Adipocyte (in vitro differentiated cells): ENCODE measurements at regions not wholly inside any gene's neighbourhood (a gene's known extent, or its start where the extent isn't known, plus 50 kb on each side); places are given as distances from the start of the nearest gene placed in this dataset.
"Not testable (repeated sequence)": the region's sequence is repeated elsewhere in the genome, so short reads cannot be mapped to it uniquely, and the experiment has no call there.

ENCODE experiments used
- DNase-seq: peaks from one replicate; pipeline ENCODE4 v3.0.0-alpha.2; 2015; ENCODE audit warnings: low read depth
- H3K27me3 ChIP-seq: replicated peaks from 2 replicates; pipeline ENCODE4 v1.7.0; 2013; ENCODE audit warnings: mild to moderate bottlenecking, low read length, moderate library complexity; ENCODE audit not compliant: control insufficient read depth, insufficient read depth
- H3K36me3 ChIP-seq: 2 replicates; pipeline ENCODE4 v1.7.0; 2013; ENCODE audit warnings: low read length, mild to moderate bottlenecking, moderate library complexity; ENCODE audit not compliant: control insufficient read depth, insufficient read depth, severe bottlenecking
- H3K4me1 ChIP-seq: 2 replicates; pipeline ENCODE4 v1.7.0; 2013; ENCODE audit warnings: mild to moderate bottlenecking, low read length, moderate library complexity; ENCODE audit not compliant: control insufficient read depth, insufficient read depth
- H3K4me3 ChIP-seq: 2 replicates; pipeline ENCODE4 v1.7.0; 2013; ENCODE audit warnings: mild to moderate bottlenecking, low read length, moderate library complexity
- H3K9ac ChIP-seq: 2 replicates; pipeline ENCODE4 v1.7.0; 2013; ENCODE audit warnings: mild to moderate bottlenecking, low read length, moderate library complexity
- H3K9me3 ChIP-seq: 2 replicates; pipeline ENCODE4 v1.7.0; 2013; ENCODE audit warnings: mild to moderate bottlenecking, low read length, moderate library complexity; ENCODE audit not compliant: control insufficient read depth

DNA sequence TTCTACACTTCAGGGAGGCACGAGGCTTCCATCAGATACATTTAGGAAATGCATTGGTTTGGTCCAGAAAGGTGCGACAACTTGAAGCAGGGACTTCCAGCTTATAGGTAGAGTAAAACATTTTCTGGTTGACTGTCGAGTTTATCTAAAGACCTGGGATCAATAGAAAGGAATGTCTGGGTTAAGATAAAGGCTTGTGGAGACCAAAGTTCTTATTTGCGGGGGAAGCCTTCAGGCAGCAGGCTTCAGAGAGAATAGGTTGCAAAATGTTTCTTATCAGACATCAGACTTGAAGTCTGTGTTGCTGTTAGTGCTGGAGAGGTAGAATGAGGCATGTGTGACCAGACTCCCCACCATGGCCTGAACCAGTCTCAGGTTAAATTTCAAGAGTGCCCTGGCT, 190.3 kb downstream of the TRIML1 start:
- DNase-seq = no peak

DNA sequence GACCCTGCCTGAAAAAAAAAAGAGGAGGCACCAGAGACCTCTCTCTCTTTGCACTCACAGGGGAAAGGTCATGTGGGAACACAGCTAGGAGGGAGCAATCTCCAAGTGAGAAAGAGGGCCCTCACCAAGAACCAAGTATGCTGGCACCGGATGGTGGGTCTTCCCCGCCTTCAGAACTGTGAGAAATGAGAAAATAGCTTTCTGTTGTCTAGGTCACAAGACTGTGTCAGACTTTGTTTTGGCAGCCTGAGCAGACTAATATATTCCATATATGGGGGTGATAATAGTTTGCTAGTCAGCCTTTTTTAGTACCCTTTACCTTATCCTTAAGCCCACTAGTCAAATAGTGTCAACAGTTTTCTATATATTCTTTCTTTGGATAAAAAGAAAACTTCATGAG, 193.0 kb downstream of the TRIML1 start:
- H3K4me1 ChIP-seq = peaks cover 4% of the 10 kb centered on the region
- H3K9ac ChIP-seq = no peak overlapping the region
- peak; percentile 8 for DNase-seq
- H3K36me3 ChIP-seq = no peaks in the 10 kb centered on the region
- no peaks in the 10 kb centered on the region for H3K27me3 ChIP-seq
- H3K9me3 ChIP-seq = no peaks in the 10 kb centered on the region
- H3K4me3 ChIP-seq = no peak overlapping the region

More for the DNA sequence above, 190.3 kb downstream of the TRIML1 start:
- no peaks in the 10 kb centered on the region for H3K9me3 ChIP-seq
- H3K4me1 ChIP-seq = peaks cover 4% of the 10 kb centered on the region
- no peaks in the 10 kb centered on the region for H3K36me3 ChIP-seq
- H3K4me3 ChIP-seq = no peak overlapping the region
- H3K9ac ChIP-seq = no peak overlapping the region
- H3K27me3 ChIP-seq = no peaks in the 10 kb centered on the region

DNA sequence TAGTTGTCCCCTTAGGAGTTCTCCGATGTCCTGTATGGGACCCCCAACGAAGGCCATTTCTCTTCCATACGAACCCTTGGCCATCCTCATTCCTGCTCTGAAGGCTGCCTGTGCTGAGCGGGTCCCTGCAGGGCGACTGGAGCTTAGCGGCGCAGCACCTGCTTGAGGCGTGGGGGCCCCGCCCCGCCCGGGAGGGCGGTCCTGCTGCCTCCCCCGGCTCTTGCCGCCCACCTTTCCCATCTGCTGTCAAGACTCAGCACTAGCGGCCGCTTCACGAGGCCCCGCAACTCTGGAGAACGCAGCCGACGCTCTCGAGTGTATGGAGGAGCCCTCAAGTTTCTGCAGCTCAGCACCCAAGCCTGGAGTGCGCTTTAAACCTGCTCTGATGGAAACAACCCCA, 197.7 kb downstream of the TRIML1 start:
- H3K9me3 ChIP-seq = no peaks in the 10 kb centered on the region
- H3K36me3 ChIP-seq = no peaks in the 10 kb centered on the region
- H3K27me3 ChIP-seq = no peaks in the 10 kb centered on the region
- no peak for DNase-seq
- H3K4me3 ChIP-seq = no peak overlapping the region
- no peak overlapping the region for H3K9ac ChIP-seq
- H3K4me1 ChIP-seq = peaks cover 4% of the 10 kb centered on the region

DNA sequence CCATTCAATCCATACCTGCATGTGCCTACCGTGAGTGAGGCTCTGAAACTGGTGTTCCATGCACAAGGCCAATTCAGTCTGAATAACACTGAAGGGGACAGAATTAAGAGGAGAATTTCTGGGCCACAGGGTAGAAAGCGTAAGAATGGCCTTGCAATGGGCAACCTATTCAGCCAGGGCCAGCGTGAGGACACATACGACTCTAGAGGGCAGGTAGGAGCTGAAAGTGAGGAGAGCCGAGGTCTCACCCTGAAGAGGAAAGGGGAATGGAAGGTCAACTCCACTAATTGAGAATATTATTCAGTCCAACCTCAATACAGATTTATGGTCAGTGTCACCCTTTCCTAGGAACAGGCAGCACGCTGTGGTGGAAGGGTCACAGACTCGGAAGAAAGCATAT, 202.2 kb downstream of the TRIML1 start:
- DNase-seq = no peak
- no peak overlapping the region for H3K4me3 ChIP-seq
- no peaks in the 10 kb centered on the region for H3K4me1 ChIP-seq
- H3K27me3 ChIP-seq = no peaks in the 10 kb centered on the region
- no peak overlapping the region for H3K9ac ChIP-seq
- no peaks in the 10 kb centered on the region for H3K36me3 ChIP-seq
- H3K9me3 ChIP-seq = no peaks in the 10 kb centered on the region

DNA sequence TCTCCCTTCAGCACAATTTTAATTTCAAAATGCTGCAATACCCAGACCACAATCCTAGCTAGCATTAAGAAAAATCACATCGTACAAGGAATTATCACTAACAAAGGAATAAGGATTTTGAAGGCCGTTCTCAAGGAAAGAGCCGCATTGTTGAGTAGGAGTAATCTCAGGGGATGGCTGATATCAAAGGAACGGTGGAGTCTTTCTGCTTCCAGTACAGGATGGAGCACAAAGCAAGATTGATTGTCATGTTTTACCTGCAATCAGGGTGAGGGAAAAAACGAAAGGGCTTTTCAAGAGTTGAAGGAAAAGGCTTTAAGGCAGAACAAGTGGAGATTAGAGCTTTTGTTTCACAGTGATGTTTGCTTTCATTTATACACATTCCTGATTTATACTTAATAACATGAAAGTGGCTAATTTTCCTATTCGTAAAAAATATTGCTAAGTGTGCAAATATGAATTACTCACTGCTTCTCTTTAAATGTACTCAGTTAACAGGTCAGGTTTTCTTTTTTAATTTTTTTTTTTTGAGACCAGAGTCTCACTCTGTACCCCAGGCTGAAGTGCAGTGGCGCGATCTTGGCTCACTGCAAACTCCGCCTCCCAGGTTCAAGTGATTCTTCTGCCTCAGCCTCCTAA, 207.0 kb downstream of the TRIML1 start:
- Histone ChIP-seq H3K4me3 (no peak overlapping the region), H3K9ac (no peak overlapping the region), H3K9me3 (no peaks in the 10 kb centered on the region), H3K27me3 (no peaks in the 10 kb centered on the region), H3K36me3 (no peaks in the 10 kb centered on the region), H3K4me1 (no peaks in the 10 kb centered on the region)
- no peak for DNase-seq

DNA sequence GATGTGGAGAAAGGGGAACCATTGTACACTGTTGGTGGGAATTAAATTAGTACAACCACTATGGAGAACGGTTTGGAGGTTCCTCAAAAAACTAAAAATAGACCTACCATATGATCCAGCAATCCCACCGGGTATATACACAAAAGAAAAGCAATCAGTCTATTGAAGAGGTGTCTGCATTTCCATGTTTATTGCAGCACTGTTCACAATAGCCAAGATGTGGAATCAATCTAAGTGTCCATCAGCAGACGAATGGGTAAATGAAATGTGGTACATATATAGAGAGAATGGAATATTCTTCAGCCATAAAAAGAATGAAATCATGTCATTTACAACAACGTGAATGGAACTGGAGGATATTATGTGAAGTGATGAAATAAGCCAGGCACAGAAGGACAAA, 208.1 kb downstream of the TRIML1 start:
- Histone ChIP-seq H3K9ac (no peak overlapping the region), H3K4me3 (no peak overlapping the region), H3K4me1 (no peaks in the 10 kb centered on the region)

DNA sequence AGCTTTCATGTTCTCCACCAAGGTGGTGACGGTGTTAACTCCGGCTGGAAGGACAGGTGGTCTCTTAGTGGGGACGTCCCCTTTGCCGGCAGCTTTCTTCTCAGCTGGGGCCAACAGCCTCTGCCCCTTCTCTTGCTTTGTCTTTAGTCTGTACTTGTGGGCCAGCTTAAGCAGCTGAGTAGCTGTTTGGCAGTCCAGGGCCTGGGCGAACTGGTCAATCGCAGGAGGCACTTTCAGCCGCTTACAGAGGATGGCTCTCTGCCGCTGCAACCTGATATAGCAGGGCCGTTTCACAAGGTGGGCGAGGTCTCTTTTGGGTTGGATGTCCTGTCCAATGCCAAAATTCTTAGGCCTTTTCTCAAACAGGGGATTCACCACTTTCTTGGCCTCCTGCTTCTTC, 210.3 kb downstream of the TRIML1 start:
- DNase-seq, H3K4me1 ChIP-seq, H3K27me3 ChIP-seq, H3K4me3 ChIP-seq, H3K9me3 ChIP-seq, H3K36me3 ChIP-seq, H3K9ac ChIP-seq: not testable (repeated sequence)

More for the DNA sequence above, 208.1 kb downstream of the TRIML1 start:
- no peaks in the 10 kb centered on the region for H3K27me3 ChIP-seq
- DNase-seq = no peak
- H3K9me3 ChIP-seq = no peaks in the 10 kb centered on the region
- H3K36me3 ChIP-seq = no peaks in the 10 kb centered on the region

DNA sequence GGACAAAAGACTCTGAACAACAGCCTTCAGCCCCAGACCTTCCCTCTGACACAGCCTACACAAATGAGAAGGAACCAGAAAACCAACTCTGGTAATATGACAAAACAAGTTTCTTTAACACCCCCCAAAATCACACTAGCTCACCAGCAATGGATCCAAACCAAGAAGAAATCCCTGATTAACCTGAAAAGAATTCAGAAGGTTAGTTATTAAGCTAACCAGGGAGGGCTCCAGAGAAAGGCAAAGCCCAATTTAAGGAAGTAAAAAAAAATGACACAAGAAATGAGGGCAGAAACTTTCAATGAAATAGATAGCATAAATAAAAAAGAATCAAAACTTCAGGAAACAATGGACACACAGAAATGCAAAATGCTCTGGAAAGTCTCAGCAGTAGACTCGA, 224.0 kb downstream of the TRIML1 start:
- Histone ChIP-seq H3K4me3 (no peak overlapping the region), H3K9me3 (peaks cover 3% of the 10 kb centered on the region), H3K36me3 (no peaks in the 10 kb centered on the region), H3K9ac (no peak overlapping the region), H3K27me3 (no peaks in the 10 kb centered on the region), H3K4me1 (no peaks in the 10 kb centered on the region)
- DNase-seq = no peak

DNA sequence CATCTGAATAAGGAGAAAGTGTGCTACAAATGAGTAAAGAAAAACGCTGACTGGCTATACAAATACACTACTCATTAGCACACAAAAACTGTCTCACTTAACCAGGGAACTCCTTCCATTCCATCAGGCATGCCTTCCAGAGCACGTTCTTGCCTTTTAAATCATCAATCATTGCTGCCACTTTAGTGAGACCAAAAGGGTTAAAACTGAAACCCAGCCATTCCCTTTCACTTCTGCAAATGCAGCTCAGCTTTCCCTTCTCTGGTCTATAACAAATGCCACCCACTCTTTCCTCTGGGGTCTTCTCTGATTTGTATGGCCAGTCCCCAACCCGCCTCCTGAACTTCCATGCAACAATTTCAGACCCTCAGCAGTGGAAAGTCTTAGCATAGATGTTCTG, 231.5 kb downstream of the TRIML1 start:
- no peaks in the 10 kb centered on the region for H3K36me3 ChIP-seq
- no peak overlapping the region for H3K9ac ChIP-seq
- peaks cover 14% of the 10 kb centered on the region for H3K4me1 ChIP-seq
- no peaks in the 10 kb centered on the region for H3K27me3 ChIP-seq
- H3K9me3 ChIP-seq = peaks cover 2% of the 10 kb centered on the region
- DNase-seq = no peak
- H3K4me3 ChIP-seq = no peak overlapping the region

DNA sequence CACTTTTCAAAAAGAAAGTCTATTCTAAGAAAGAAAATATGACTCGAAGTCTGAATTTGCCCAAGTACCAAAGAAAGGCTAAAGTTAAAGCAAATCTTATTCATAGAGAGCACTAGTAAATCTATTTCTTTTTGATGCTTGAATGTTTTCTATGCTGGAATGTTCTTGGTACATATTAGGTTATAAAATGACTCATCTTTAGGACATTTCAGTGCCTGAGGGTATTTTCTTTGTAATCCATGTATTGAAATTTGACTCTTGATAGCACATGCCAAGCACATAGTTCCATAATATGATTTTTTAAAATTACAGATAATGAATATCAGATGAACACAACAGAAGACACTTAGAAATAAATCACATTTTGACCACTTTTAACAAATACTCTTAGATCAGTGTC, 232.8 kb downstream of the TRIML1 start:
- no peaks in the 10 kb centered on the region for H3K36me3 ChIP-seq
- H3K4me1 ChIP-seq = peaks cover 14% of the 10 kb centered on the region
- H3K9ac ChIP-seq = no peak overlapping the region
- DNase-seq = peak; percentile 98
- peak overlapping the region; percentile 32 for H3K4me3 ChIP-seq
- no peaks in the 10 kb centered on the region for H3K27me3 ChIP-seq
- H3K9me3 ChIP-seq = peaks cover 6% of the 10 kb centered on the region

DNA sequence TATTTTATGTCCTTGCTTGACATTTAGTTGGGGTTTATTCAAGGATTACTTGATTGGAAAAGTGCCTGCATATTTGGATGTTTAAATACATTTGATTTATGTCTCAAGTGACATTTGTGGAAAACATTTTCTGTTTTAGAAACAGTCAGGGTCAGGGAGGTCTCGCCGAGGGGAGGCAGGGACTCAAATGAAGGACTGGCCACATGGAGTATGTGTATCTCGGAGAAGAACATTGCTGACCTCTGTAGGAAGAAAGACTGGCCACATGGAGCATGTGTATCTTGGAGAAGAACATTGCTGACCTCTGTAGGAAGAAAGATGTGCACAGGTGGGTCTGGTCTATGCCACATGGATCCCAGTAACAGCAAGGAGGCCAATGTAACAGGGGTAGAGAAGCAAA, 233.6 kb downstream of the TRIML1 start:
- Histone ChIP-seq H3K27me3 (no peaks in the 10 kb centered on the region), H3K36me3 (no peaks in the 10 kb centered on the region), H3K9me3 (peaks cover 6% of the 10 kb centered on the region), H3K9ac (no peak overlapping the region), H3K4me3 (peak overlapping the region; percentile 32), H3K4me1 (peaks cover 14% of the 10 kb centered on the region)
- peak; percentile 48 for DNase-seq

DNA sequence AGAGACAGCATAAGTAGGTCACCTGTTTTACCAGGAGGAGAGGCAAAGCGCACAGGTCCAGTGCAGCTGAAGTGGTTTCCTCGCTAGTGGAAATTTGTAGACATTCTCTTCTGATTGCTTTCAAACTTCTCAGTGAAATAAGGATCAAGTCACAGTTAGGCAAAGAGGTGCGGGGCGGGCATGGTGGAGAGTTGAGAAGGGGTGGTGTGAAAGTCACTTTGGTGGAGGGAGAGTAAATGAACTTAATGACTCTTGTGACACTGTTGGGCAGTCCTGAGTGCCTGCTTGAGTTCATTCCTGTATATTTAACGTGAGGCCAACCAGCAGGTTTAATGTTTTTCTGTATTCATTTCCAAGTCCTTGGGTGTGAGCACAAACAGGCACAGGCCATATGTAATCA, 235.6 kb downstream of the TRIML1 start:
- Histone ChIP-seq H3K4me1 (peaks cover 14% of the 10 kb centered on the region), H3K4me3 (no peak overlapping the region), H3K9ac (no peak overlapping the region), H3K27me3 (no peaks in the 10 kb centered on the region), H3K9me3 (peaks cover 6% of the 10 kb centered on the region), H3K36me3 (no peaks in the 10 kb centered on the region)
- DNase-seq = no peak
